ENCODE measurements at regions not wholly inside any gene's neighbourhood (a gene's known extent, or its start where the extent isn't known, plus 50 kb on each side); places are given as distances from the start of the nearest gene placed in this dataset.

DNA sequence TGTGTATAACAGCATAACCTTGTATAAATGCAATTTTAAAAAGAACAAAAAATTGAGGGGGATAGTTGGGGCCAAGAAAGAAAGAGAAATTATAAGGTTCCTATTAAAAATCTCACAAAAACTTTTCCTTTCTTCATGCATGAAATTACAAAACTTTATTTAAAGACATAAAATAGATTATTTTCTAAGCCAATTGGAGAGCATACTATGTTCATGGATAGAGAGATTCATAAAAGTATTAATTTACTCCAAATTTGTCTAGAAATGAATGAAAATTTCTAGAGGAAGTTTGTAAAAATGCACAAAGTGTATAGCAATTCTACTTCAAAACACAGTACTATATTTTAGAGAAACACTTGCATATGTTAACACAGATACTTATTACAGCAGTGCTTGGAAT, 200.4 kb downstream of the PCSK1 start:
- Mint-ChIP-seq H3K27me3 (no peaks in the 10 kb centered on the region), H3K27ac (no peak overlapping the region), H3K36me3 (ENCODE audit: insufficient read depth) (peaks cover 1% of the 10 kb centered on the region), H3K4me3 (ENCODE audit: low read depth) (no peak overlapping the region), H3K4me1 (ENCODE audit: low read depth) (peaks cover 3% of the 10 kb centered on the region), H3K9me3 (ENCODE audit: low read depth) (peaks cover 7% of the 10 kb centered on the region)
- TF ChIP-seq, protein P1, sequence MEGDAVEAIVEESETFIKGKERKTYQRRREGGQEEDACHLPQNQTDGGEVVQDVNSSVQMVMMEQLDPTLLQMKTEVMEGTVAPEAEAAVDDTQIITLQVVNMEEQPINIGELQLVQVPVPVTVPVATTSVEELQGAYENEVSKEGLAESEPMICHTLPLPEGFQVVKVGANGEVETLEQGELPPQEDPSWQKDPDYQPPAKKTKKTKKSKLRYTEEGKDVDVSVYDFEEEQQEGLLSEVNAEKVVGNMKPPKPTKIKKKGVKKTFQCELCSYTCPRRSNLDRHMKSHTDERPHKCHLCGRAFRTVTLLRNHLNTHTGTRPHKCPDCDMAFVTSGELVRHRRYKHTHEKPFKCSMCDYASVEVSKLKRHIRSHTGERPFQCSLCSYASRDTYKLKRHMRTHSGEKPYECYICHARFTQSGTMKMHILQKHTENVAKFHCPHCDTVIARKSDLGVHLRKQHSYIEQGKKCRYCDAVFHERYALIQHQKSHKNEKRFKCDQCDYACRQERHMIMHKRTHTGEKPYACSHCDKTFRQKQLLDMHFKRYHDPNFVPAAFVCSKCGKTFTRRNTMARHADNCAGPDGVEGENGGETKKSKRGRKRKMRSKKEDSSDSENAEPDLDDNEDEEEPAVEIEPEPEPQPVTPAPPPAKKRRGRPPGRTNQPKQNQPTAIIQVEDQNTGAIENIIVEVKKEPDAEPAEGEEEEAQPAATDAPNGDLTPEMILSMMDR (IDR thresholded peaks at IDR 0.05; ENCODE audit: unreplicated experiment), result no peak
- no peak for DNase-seq (ENCODE audit: low spot score, unreplicated experiment)

DNA sequence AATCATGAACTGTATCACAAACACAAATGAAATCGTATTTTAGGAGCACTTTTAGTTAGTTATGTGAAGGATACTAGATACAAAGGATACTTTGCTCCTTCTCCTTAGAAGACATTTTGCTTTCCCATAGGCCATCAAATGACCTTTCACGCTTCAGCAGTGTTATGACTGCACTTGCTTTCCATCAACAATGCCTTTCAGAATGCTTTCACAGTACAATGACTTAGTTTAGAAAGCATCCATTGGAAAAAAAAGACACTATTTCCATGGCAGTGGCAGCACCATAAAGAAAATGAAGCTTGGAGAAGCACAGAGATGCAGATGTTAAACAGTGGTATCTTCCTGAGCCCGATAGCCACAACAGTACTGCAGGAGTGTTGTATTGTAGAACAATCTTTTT, 203.9 kb downstream of the PCSK1 start:
- no peak overlapping the region for H3K4me3 Mint-ChIP-seq (ENCODE audit: low read depth)
- H3K9me3 Mint-ChIP-seq (ENCODE audit: low read depth), result peaks cover 10% of the 10 kb centered on the region
- H3K27me3 Mint-ChIP-seq, result no peaks in the 10 kb centered on the region
- peaks cover 11% of the 10 kb centered on the region for H3K4me1 Mint-ChIP-seq (ENCODE audit: low read depth)
- no peak for DNase-seq (ENCODE audit: low spot score, unreplicated experiment)
- H3K27ac Mint-ChIP-seq, result no peak overlapping the region
- TF ChIP-seq, protein P1 (IDR thresholded peaks at IDR 0.05; ENCODE audit: unreplicated experiment), result no peak
- H3K36me3 Mint-ChIP-seq (ENCODE audit: insufficient read depth), result peaks cover 1% of the 10 kb centered on the region

GRCh38 chr5:96228408-96228807, 204.6 kb downstream of the PCSK1 start:
- DNase-seq (ENCODE audit: low spot score, unreplicated experiment), result no peak
- peaks cover 11% of the 10 kb centered on the region for H3K4me1 Mint-ChIP-seq (ENCODE audit: low read depth)
- TF ChIP-seq, protein P1 (IDR thresholded peaks at IDR 0.05; ENCODE audit: unreplicated experiment), result no peak
- peaks cover 1% of the 10 kb centered on the region for H3K36me3 Mint-ChIP-seq (ENCODE audit: insufficient read depth)
- H3K27me3 Mint-ChIP-seq, result no peaks in the 10 kb centered on the region
- H3K9me3 Mint-ChIP-seq (ENCODE audit: low read depth), result peaks cover 10% of the 10 kb centered on the region
- no peak overlapping the region for H3K4me3 Mint-ChIP-seq (ENCODE audit: low read depth)
- no peak overlapping the region for H3K27ac Mint-ChIP-seq

DNA sequence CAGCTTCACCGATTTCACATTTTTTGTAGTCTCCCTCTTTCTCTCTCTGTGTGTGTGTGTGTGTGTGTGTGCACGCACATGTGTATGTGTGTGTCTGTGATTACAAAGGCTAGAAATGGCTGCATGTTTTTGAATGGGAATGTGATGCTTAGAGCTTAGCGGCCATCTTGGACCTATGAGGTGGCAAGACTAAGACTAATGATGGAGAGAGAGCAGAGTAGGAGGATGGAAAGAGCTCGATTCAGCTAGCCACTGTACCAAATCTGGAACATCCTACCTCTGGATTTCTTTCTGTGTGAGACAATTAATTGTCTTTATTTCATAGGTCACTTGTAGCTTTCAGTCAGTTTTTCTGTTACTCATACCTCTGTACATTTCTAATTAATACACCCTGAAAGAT, 205.1 kb downstream of the PCSK1 start:
- TF ChIP-seq, protein P1 (IDR thresholded peaks at IDR 0.05; ENCODE audit: unreplicated experiment), result no peak
- peaks cover 11% of the 10 kb centered on the region for H3K9me3 Mint-ChIP-seq (ENCODE audit: low read depth)
- H3K27ac Mint-ChIP-seq, result no peak overlapping the region
- H3K4me1 Mint-ChIP-seq (ENCODE audit: low read depth), result peaks cover 11% of the 10 kb centered on the region
- no peak overlapping the region for H3K4me3 Mint-ChIP-seq (ENCODE audit: low read depth)
- H3K27me3 Mint-ChIP-seq, result no peaks in the 10 kb centered on the region
- peaks cover 1% of the 10 kb centered on the region for H3K36me3 Mint-ChIP-seq (ENCODE audit: insufficient read depth)
- DNase-seq (ENCODE audit: low spot score, unreplicated experiment), result no peak

DNA sequence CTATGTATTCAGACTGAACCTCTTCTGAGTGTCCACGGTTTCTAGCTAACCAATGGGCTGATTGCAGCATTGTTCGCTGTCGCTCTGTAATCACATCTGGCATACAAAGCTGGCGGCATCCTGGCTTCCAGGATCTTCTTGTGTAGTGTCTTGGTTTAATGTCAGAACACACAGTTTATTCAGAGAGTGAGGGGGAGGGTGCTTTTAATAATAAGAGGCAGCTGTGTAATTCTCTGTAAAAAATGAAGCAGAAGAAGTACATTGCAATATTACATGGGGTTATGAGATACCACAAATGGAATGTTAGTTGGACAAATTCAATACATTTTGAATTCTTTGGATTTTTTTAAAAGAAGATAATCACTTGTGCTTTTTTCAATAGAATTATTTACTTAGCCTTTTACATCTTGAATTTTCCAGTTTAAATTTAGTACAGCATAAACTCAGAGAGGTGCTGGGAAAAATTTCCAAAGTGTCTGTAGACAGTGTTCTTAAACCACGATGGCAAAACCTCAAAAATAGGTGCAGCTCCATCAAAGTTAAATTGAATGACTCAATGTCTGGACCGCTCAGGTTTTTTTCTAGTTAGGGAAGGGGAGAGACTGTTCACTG, 206.0 kb downstream of the PCSK1 start:
- peaks cover 1% of the 10 kb centered on the region for H3K36me3 Mint-ChIP-seq (ENCODE audit: insufficient read depth)
- no peak overlapping the region for H3K27ac Mint-ChIP-seq
- peaks cover 11% of the 10 kb centered on the region for H3K4me1 Mint-ChIP-seq (ENCODE audit: low read depth)
- H3K4me3 Mint-ChIP-seq (ENCODE audit: low read depth), result no peak overlapping the region
- TF ChIP-seq, protein P1 (IDR thresholded peaks at IDR 0.05; ENCODE audit: unreplicated experiment), result no peak
- peaks cover 18% of the 10 kb centered on the region for H3K9me3 Mint-ChIP-seq (ENCODE audit: low read depth)
- DNase-seq (ENCODE audit: low spot score, unreplicated experiment), result no peak
- H3K27me3 Mint-ChIP-seq, result no peaks in the 10 kb centered on the region
